HL-60 (cell line): ENCODE measurements at regions not wholly inside any gene's neighbourhood (a gene's known extent, or its start where the extent isn't known, plus 50 kb on each side); places are given as distances from the start of the nearest gene placed in this dataset.

Experiments
- DNase-seq, 2 experiments: peaks; one replicate each; pipeline ENCODE4 v3.0.0-alpha.2; 2010 to 2020; ENCODE audit warnings: low read depth in 1 of 2, low spot score in 1 of 2
- H3K27ac ChIP-seq: fragments of 250-450 bp; sonication (Bioruptor Pico); replicated peaks from 2 replicates; pipeline ENCODE4 v1.5.1; 2020; ENCODE audit warnings: mild to moderate bottlenecking, moderate library complexity
- H3K27me3 ChIP-seq: fragments of 250-450 bp; sonication (Bioruptor Pico); 2 replicates; pipeline ENCODE4 v1.5.1; 2021; ENCODE audit warnings: mild to moderate bottlenecking, moderate library complexity; ENCODE audit not compliant: insufficient read depth, poor library complexity, severe bottlenecking
- H3K4me3 ChIP-seq: replicated peaks from 2 replicates; pipeline ENCODE4 v1.5.1; 2011; ENCODE audit warnings: mild to moderate bottlenecking, control low read depth, low read length; ENCODE audit not compliant: insufficient read depth
- GABPA ChIP-seq: IDR thresholded peaks from 2 replicates; pipeline ENCODE4 v1.6.1; 2012; ENCODE audit warnings: low read depth
- POLR2AphosphoS5 ChIP-seq: IDR thresholded peaks from 2 replicates; pipeline ENCODE4 v1.6.1; 2012; ENCODE audit warnings: low read depth
- REST ChIP-seq: IDR thresholded peaks from 2 replicates; pipeline ENCODE4 v1.6.1; 2012; ENCODE audit warnings: low read depth; ENCODE audit not compliant: insufficient replicate concordance
- SPI1 ChIP-seq: IDR thresholded peaks from 2 replicates; pipeline ENCODE4 v1.6.1; 2012; ENCODE audit warnings: low read depth, mild to moderate bottlenecking, borderline replicate concordance
- TF ChIP-seq, protein P1 (sequence below): IDR thresholded peaks from one replicate; pipeline ENCODE4 v1.5.1; 2011; ENCODE audit warnings: low read length, control low read depth, inconsistent platforms; ENCODE audit not compliant: insufficient read depth

DNA sequence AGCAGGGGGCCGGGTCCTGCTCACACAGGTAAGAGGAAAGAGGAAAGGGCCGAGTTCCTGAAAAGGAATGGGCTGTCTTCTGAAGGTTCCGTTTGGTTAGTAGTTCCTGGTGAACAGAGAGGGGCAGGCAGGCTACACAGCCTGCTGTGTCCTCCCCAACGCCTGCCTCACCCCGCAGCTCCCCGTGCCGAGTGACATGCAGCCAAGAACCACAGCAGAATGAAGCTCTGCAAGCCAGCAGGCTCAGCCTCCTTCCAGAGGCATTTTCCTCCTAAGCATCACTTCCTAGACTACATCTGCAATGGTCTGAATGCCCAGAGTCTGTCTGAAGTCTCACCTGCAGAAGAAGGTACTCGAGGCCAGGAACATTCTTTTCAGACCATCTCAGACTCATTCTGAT lies 202.4 kb upstream of the TCERG1L start:
- DNase-seq = no peak
- Histone ChIP-seq H3K4me3 (no peak overlapping the region), H3K27me3 (no peaks in the 10 kb centered on the region), H3K27ac (no peak overlapping the region)
- TF ChIP-seq SPI1 (no peak), REST (no peak), GABPA (no peak)

- Histone ChIP-seq H3K27me3 (no peaks in the 10 kb centered on the region), H3K27ac (no peak overlapping the region), H3K4me3 (no peak overlapping the region)
- TF ChIP-seq, protein P1, sequence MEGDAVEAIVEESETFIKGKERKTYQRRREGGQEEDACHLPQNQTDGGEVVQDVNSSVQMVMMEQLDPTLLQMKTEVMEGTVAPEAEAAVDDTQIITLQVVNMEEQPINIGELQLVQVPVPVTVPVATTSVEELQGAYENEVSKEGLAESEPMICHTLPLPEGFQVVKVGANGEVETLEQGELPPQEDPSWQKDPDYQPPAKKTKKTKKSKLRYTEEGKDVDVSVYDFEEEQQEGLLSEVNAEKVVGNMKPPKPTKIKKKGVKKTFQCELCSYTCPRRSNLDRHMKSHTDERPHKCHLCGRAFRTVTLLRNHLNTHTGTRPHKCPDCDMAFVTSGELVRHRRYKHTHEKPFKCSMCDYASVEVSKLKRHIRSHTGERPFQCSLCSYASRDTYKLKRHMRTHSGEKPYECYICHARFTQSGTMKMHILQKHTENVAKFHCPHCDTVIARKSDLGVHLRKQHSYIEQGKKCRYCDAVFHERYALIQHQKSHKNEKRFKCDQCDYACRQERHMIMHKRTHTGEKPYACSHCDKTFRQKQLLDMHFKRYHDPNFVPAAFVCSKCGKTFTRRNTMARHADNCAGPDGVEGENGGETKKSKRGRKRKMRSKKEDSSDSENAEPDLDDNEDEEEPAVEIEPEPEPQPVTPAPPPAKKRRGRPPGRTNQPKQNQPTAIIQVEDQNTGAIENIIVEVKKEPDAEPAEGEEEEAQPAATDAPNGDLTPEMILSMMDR = no peak
- TF ChIP-seq POLR2AphosphoS5 (no peak), GABPA (no peak), SPI1 (no peak), REST (no peak)
- DNase-seq = no peak
These were observed 202.9 kb upstream of the TCERG1L start for GRCh38 chr10:131514454-131514853.

GRCh38 chr10:131516285-131516684 lies 204.8 kb upstream of the TCERG1L start:
- Histone ChIP-seq H3K27ac (no peak overlapping the region), H3K4me3 (no peak overlapping the region), H3K27me3 (no peaks in the 10 kb centered on the region)
- DNase-seq = no peak
- TF ChIP-seq, protein P1 = no peak
- TF ChIP-seq SPI1 = no peak
- TF ChIP-seq POLR2AphosphoS5 = no peak
- TF ChIP-seq REST = no peak
- TF ChIP-seq GABPA = no peak

DNA sequence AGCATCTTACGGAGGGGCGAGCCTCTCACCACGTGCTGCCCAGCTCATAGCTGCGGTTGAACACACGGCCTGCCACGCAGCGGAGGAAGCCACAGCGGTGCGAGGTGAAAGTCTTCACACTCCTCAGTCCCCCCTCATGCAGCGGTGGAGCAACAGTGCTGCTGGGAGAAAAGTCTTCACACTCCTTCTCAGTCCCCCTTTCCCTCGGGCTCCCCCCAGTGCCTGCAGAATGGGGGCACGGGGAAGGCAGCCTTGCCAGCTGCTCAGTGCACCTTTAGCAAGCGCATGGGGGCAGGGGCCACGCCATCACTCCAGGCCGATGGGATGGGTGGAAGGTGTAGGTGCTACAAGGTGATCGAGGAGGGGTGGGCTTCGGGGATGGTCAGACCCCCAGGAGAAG lies 206.3 kb upstream of the TCERG1L start:
- DNase-seq = no peak
- Histone ChIP-seq H3K27me3 (no peaks in the 10 kb centered on the region), H3K4me3 (no peak overlapping the region), H3K27ac (no peak overlapping the region)
- no peak for TF ChIP-seq POLR2AphosphoS5
- TF ChIP-seq SPI1 = no peak
- TF ChIP-seq, protein P1 = no peak
- no peak for TF ChIP-seq REST
- no peak for TF ChIP-seq GABPA
